HepG2 (cell line): ENCODE measurements at regions not wholly inside any gene's neighbourhood (a gene's known extent, or its start where the extent isn't known, plus 50 kb on each side); places are given as distances from the start of the nearest gene placed in this dataset.

ENCODE experiments used
- ATAC-seq: fragments of 200-7000 bp; cut with Tn5 transposase; 3 replicates; pipeline ENCODE4 v1.9.1; 2020; ENCODE audit warnings: mild to moderate bottlenecking, moderate library complexity
- BruUV-seq: library from RNA; stranded (reverse); fragments of 400-500 nt; replicated peaks from 2 replicates; lab custom pipeline; 2021; lab: Mats Ljungman, UMichigan
- CTCF ChIA-PET: fragments of 300-600 bp; formaldehyde crosslinking; extraction: SDS; loops from one replicate; lab custom pipeline; 2021; ENCODE audit warnings: low total read pairs, inconsistent platforms, low intra/inter-chr PET ratio; lab: Yijun Ruan, JAX
- POLR2A ChIA-PET: fragments of 350-600 bp; sonication (Branson Sonifier 250); formaldehyde crosslinking; loops from one replicate; lab custom pipeline; 2020; ENCODE audit warnings: antibody characterized with exemption, inconsistent platforms; lab: Yijun Ruan, JAX
- DNase-seq: peaks from one replicate; pipeline ENCODE4 v3.0.0-alpha.2; 2015; ENCODE audit warnings: low spot score
- FAIRE-seq: peaks from 3 replicates; lab custom pipeline; 2011; peaks lifted over from hg19 to GRCh38; lab: Jason Lieb, UNC
- H2AFZ ChIP-seq: one replicate; pipeline ENCODE4 v1.6.1; 2011; ENCODE audit warnings: low read length, inconsistent platforms
- H3K27ac ChIP-seq: fragments of 300-600 bp; 3 replicates; pipeline ENCODE4 v1.8.0; 2011; ENCODE audit warnings: mixed run types, mild to moderate bottlenecking, mixed read lengths, low read length, inconsistent platforms; ENCODE audit not compliant: insufficient read depth; ENCODE audit errors: extremely low read length
- H3K27me3 ChIP-seq, 2 experiments: fragments of 200-600 bp in 1 of 2; 2 replicates in 1 of 2; 3 replicates in 1 of 2; pipeline versions ENCODE4 v1.6.0 to v1.8.0; 2011; ENCODE audit warnings: low read length in 2 of 2, mild to moderate bottlenecking in 2 of 2, moderate library complexity in 2 of 2, inconsistent platforms in 1 of 2; ENCODE audit not compliant: insufficient read depth in 2 of 2, control insufficient read depth in 1 of 2
- H3K36me3 ChIP-seq, 2 experiments: fragments of 200-600 bp in 1 of 2; replicated peaks in 1 of 2; 2 replicates in 1 of 2; 3 replicates in 1 of 2; pipeline versions ENCODE4 v1.5.1 to v1.8.0; 2011; ENCODE audit warnings: low read length in 2 of 2, inconsistent platforms in 1 of 2; ENCODE audit not compliant: insufficient read depth in 2 of 2, control insufficient read depth in 1 of 2
- H3K4me1 ChIP-seq: 2 replicates; pipeline ENCODE4 v1.5.1; 2012; ENCODE audit warnings: low read length, inconsistent platforms; ENCODE audit not compliant: insufficient read depth
- H3K4me2 ChIP-seq: 2 replicates; pipeline ENCODE4 v1.6.0; 2011; ENCODE audit warnings: low read depth, low read length, inconsistent platforms
- H3K4me3 ChIP-seq, 3 experiments: fragments of 200-600 bp in 1 of 3; sonication (generic), shearing (Covaris generic) in 1 of 3; replicated peaks in 1 of 3; 2 replicates each; pipeline ENCODE4 v1.5.1; 2011 to 2016; ENCODE audit warnings: low read length in 3 of 3, inconsistent platforms in 2 of 3, low read depth in 2 of 3, mild to moderate bottlenecking in 2 of 3, control low read depth in 1 of 3, mixed read lengths in 1 of 3; ENCODE audit not compliant: insufficient read depth in 1 of 3
- H3K79me2 ChIP-seq: one replicate; pipeline ENCODE4 v1.6.1; 2011; ENCODE audit warnings: low read length, inconsistent platforms; ENCODE audit not compliant: insufficient read depth
- H3K9ac ChIP-seq: 2 replicates; pipeline ENCODE4 v1.6.0; 2011; ENCODE audit warnings: mild to moderate bottlenecking, low read depth, low read length, inconsistent platforms; ENCODE audit not compliant: insufficient read depth
- H3K9me3 ChIP-seq: 2 replicates; pipeline ENCODE4 v1.5.1; 2012; ENCODE audit warnings: mild to moderate bottlenecking, low read length
- H4K20me1 ChIP-seq: 2 replicates; pipeline ENCODE4 v1.6.0; 2011; ENCODE audit warnings: inconsistent platforms, mild to moderate bottlenecking, low read length, moderate library complexity; ENCODE audit not compliant: insufficient read depth
- GPN1 ChIP-seq: sonication (generic); formaldehyde crosslinking; IDR thresholded peaks from 2 replicates; pipeline ENCODE4 v1.5.1; 2020; ENCODE audit warnings: missing genetic modification reagents, borderline replicate concordance
- KMT2B ChIP-seq: IDR thresholded peaks from 2 replicates; pipeline ENCODE4 v1.6.1; 2016; ENCODE audit warnings: missing genetic modification reagents, missing compliant biosample characterization
- MXI1 ChIP-seq: IDR thresholded peaks from 3 replicates; pipeline ENCODE4 v1.6.1; 2012; ENCODE audit warnings: low read depth, low read length, inconsistent platforms, borderline replicate concordance
- PHF21A ChIP-seq: sonication (generic); formaldehyde crosslinking; IDR thresholded peaks from 2 replicates; pipeline ENCODE4 v1.5.0; 2020; ENCODE audit warnings: mild to moderate bottlenecking, missing genetic modification reagents
- ZNF607 ChIP-seq: sonication (generic); formaldehyde crosslinking; IDR thresholded peaks from 2 replicates; pipeline ENCODE4 v1.5.1; 2020; ENCODE audit warnings: missing genetic modification reagents, mild to moderate bottlenecking, borderline replicate concordance
- WGBS: methylation state at CpG from one replicate; pipeline ENCODE4 v1.1.6; 2017; ENCODE audit warnings: low lambda C conversion rate; 5-methylcytosine and 5-hydroxymethylcytosine counted together
- in situ Hi-C: cut with HindIII; loops from 2 replicates; pipeline ENCODE4 v1.10.0; 2017; ENCODE audit warnings: low pct_unique_long_range_greater_than_20kb; ENCODE audit not compliant: extremely low pct_ligation_motif_present
- intact Hi-C: fragments of 100-400 bp; cut with micrococcal nuclease; formaldehyde crosslinking; loops from one replicate; pipeline ENCODE4 v1.10.0; 2022; ENCODE audit not compliant: unreplicated experiment
- TF ChIP-seq, protein P1 (sequence below): sonication (generic); formaldehyde crosslinking; IDR thresholded peaks from 2 replicates; pipeline ENCODE4 v1.4.0; 2020; ENCODE audit warnings: missing genetic modification reagents
- TF ChIP-seq, protein P2 (sequence below): sonication (generic); formaldehyde crosslinking; IDR thresholded peaks from 2 replicates; pipeline ENCODE4 v1.8.1; 2022; ENCODE audit warnings: mild to moderate bottlenecking, missing genetic modification reagents
- TF ChIP-seq, protein P3 (sequence below): sonication (generic); formaldehyde crosslinking; IDR thresholded peaks from 2 replicates; pipeline ENCODE4 v1.8.1; 2023; ENCODE audit warnings: missing genetic modification reagents, inconsistent platforms, borderline replicate concordance

DNA sequence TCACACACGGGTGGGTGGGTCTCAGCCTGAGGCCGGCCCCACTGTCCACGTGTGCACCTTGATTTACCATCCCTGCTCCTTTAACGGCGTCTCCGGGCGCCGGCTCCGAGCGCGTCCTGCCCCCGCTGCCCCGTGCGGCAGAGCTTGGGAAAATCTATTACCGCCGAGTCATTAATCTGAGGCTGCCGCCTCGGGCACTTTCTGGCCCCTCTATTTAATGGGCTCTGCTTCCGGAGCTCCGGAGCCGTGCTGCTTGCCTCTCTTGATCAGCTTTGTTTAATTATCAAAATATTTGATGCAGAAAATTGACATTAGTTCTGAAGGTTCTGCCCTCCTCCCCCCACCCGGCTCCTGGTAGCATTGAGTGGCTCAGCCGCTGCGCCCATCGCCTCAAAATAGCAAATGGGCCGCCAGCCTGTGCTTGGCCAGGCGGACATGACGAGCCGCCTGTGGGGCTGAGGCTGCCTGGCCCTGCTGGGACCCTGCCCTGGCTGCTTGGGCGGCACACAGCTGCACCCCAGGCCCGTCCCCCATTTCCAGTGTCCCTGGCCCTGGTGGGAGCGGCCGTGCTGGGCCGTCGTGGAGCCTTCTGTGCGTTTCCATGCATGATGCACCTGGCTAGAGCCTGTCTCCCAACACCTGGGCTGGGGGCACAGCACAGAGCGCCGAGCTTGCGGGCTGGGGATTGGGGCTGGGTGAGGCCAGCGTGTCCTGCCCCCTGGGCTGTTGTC is 81.6 kb upstream of the TTC34 start:
- ChIA-PET POLR2A (no interaction called here), CTCF (no interaction called here)
- FAIRE-seq (no peak), DNase-seq (no peak), ATAC-seq (no peak)
- no peak overlapping the region for H2AFZ ChIP-seq
- TF ChIP-seq GPN1 (CRISPR knock-in tag), result no peak
- TF ChIP-seq, protein P1, sequence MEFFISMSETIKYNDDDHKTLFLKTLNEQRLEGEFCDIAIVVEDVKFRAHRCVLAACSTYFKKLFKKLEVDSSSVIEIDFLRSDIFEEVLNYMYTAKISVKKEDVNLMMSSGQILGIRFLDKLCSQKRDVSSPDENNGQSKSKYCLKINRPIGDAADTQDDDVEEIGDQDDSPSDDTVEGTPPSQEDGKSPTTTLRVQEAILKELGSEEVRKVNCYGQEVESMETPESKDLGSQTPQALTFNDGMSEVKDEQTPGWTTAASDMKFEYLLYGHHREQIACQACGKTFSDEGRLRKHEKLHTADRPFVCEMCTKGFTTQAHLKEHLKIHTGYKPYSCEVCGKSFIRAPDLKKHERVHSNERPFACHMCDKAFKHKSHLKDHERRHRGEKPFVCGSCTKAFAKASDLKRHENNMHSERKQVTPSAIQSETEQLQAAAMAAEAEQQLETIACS (CRISPR knock-in tag), result no peak
- BruUV-seq, result no TSS peak
- H3K9ac ChIP-seq, result no peak overlapping the region
- no peaks in the 10 kb centered on the region for H3K4me1 ChIP-seq
- no peak overlapping the region for H3K27ac ChIP-seq
- H3K27me3 ChIP-seq, result peaks cover 26 to 71% of the 10 kb centered on the region in 2 experiments; a peak in 4 of 5 replicates
- no peak overlapping the region for H3K4me2 ChIP-seq
- H3K4me3 ChIP-seq, result no peak overlapping the region
- intact Hi-C loops (no loop called here), in situ Hi-C loops (no loop called here)
- no peaks in the 10 kb centered on the region for H3K79me2 ChIP-seq
- H4K20me1 ChIP-seq, result no peaks in the 10 kb centered on the region
- H3K9me3 ChIP-seq, result no peaks in the 10 kb centered on the region
- H3K36me3 ChIP-seq, result no peaks in the 10 kb centered on the region
- 17% methylated on average over 11 of the region's 40 CpGs for WGBS

DNA sequence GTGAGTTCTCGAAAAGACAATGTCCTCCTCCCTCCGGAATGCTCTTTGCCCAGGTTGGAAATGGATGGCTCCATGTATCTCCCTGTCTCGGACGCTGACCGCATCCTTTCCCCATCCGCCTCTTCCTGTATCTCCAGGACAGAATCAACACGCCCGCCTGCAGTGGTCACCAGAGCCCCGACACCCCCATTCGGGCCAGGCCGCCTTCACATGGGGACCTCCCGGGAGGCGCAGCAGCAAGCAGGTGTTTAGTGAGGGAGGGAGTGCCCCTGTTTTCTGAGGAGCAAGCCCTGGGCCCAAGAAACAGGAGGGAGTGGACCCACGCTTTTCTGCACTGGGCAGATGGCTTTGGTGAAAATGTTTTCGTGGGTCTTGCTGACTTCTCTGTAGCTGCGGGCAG is 83.5 kb upstream of the TTC34 start:
- Histone ChIP-seq H3K27ac (no peak overlapping the region), H3K79me2 (no peaks in the 10 kb centered on the region), H3K9me3 (no peaks in the 10 kb centered on the region), H3K4me3 (no peak overlapping the region), H3K4me2 (no peak overlapping the region), H3K27me3 (peaks cover 17 to 60% of the 10 kb centered on the region in 2 experiments; a peak in 4 of 5 replicates), H3K36me3 (no peaks in the 10 kb centered on the region), H4K20me1 (no peaks in the 10 kb centered on the region), H3K9ac (no peak overlapping the region), H2AFZ (no peak overlapping the region), H3K4me1 (no peaks in the 10 kb centered on the region)
- no peak for TF ChIP-seq ZNF607 (CRISPR knock-in tag)
- TF ChIP-seq, protein P2, sequence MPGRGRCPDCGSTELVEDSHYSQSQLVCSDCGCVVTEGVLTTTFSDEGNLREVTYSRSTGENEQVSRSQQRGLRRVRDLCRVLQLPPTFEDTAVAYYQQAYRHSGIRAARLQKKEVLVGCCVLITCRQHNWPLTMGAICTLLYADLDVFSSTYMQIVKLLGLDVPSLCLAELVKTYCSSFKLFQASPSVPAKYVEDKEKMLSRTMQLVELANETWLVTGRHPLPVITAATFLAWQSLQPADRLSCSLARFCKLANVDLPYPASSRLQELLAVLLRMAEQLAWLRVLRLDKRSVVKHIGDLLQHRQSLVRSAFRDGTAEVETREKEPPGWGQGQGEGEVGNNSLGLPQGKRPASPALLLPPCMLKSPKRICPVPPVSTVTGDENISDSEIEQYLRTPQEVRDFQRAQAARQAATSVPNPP (CRISPR knock-in tag), result no peak
- TF ChIP-seq KMT2B (CRISPR knock-in tag), result no peak
- no peak for TF ChIP-seq PHF21A (CRISPR knock-in tag)
- TF ChIP-seq MXI1, result no peak
- TF ChIP-seq, protein P3, sequence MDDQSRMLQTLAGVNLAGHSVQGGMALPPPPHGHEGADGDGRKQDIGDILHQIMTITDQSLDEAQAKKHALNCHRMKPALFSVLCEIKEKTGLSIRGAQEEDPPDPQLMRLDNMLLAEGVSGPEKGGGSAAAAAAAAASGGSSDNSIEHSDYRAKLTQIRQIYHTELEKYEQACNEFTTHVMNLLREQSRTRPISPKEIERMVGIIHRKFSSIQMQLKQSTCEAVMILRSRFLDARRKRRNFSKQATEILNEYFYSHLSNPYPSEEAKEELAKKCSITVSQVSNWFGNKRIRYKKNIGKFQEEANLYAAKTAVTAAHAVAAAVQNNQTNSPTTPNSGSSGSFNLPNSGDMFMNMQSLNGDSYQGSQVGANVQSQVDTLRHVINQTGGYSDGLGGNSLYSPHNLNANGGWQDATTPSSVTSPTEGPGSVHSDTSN (CRISPR knock-in tag), result no peak
- no peak for FAIRE-seq
- 65% methylated on average over 13 of the region's 16 CpGs for WGBS
- ATAC-seq, result no peak
- intact Hi-C loops, result no loop called here
- BruUV-seq, result no TSS peak
- no peak for DNase-seq
- POLR2A ChIA-PET, result no interaction called here
- CTCF ChIA-PET, result no interaction called here
- in situ Hi-C loops, result no loop called here
